Tibial nerve (tissue), 4 donors: ENCODE measurements at regions not wholly inside any gene's neighbourhood (a gene's known extent, or its start where the extent isn't known, plus 50 kb on each side); places are given as distances from the start of the nearest gene placed in this dataset.

Experiments
- DNase-seq, 2 donors: peaks; one replicate each; pipeline ENCODE4 v3.0.0-alpha.2; 2019; ENCODE audit warnings: low spot score in 2 of 2
- H3K27ac ChIP-seq, 4 donors: fragments of 200-600 bp; sonication (generic) in 3 of 4; one replicate each; pipeline ENCODE4 v1.5.1; 2017 to 2019; ENCODE audit warnings: mild to moderate bottlenecking in 1 of 4
- H3K27me3 ChIP-seq, 2 donors: fragments of 200-600 bp; sonication (generic) in 1 of 2; one replicate each; pipeline versions ENCODE4 v1.5.1 to v1.6.0; 2017 to 2019
- H3K36me3 ChIP-seq, 3 donors: fragments of 200-600 bp; sonication (generic); one replicate each; pipeline ENCODE4 v1.5.1; 2018 to 2019
- H3K4me1 ChIP-seq, 4 donors: fragments of 200-600 bp; sonication (generic) in 3 of 4; one replicate each; pipeline ENCODE4 v1.5.1; 2017 to 2019
- H3K4me3 ChIP-seq, 4 donors: fragments of 200-600 bp; sonication (generic) in 3 of 4; one replicate each; pipeline ENCODE4 v1.5.1; 2017 to 2019; ENCODE audit warnings: mild to moderate bottlenecking in 1 of 4, moderate library complexity in 1 of 4
- H3K9me3 ChIP-seq, 4 donors: fragments of 200-600 bp; sonication (generic) in 3 of 4; one replicate each; pipeline ENCODE4 v1.5.1; 2017 to 2019
- CTCF ChIP-seq, 5 experiments: fragments of 200-600 bp in 3 of 5; fragments of 450-650 bp in 2 of 5; sonication (generic) in 3 of 5; IDR thresholded peaks; one replicate each; pipeline ENCODE4 v1.5.1; 2016 to 2019; ENCODE audit warnings: antibody characterized with exemption in 5 of 5, mild to moderate bottlenecking in 3 of 5, moderate library complexity in 2 of 5
- EP300 ChIP-seq, 2 donors: sonication (generic); formaldehyde crosslinking; IDR thresholded peaks; one replicate each; pipeline ENCODE4 v1.6.1; 2017; ENCODE audit warnings: antibody characterized with exemption in 2 of 2, mild to moderate bottlenecking in 1 of 2
- POLR2A ChIP-seq, 2 donors: fragments of 450-650 bp; IDR thresholded peaks; one replicate each; pipeline ENCODE4 v1.6.1; 2017; ENCODE audit warnings: antibody characterized with exemption in 2 of 2, mild to moderate bottlenecking in 2 of 2, moderate library complexity in 2 of 2
- WGBS, 2 donors: methylation state at CpG; one replicate each; pipeline ENCODE4 v1.1.5; 2018; 5-methylcytosine and 5-hydroxymethylcytosine counted together

- no peak for TF ChIP-seq CTCF (IDR thresholded peaks at IDR 0.05)
- no peak for TF ChIP-seq POLR2A (IDR thresholded peaks at IDR 0.05)
- TF ChIP-seq EP300 (IDR thresholded peaks at IDR 0.05) = no peak
- Histone ChIP-seq H3K27ac (no peak overlapping the region), H3K36me3 (no peaks in the 10 kb centered on the region), H3K4me3 (no peak overlapping the region), H3K27me3 (no peaks in the 10 kb centered on the region), H3K4me1 (no peaks in the 10 kb centered on the region), H3K9me3 (no peaks in the 10 kb centered on the region)
- 76 to 90% methylated on average over 2 of the region's 2 CpGs for WGBS, 2 donors
- DNase-seq = no peak
These were observed 1149.1 kb upstream of the NRXN1 start for GRCh38 chr2:52181080-52181479.

GRCh38 chr2:52178845-52179244 lies 1146.9 kb upstream of the NRXN1 start:
- no peaks in the 10 kb centered on the region for H3K9me3 ChIP-seq
- 78 to 93% methylated on average over 1 of the region's 1 CpG for WGBS, 2 donors

GRCh38 chr2:52145005-52145404 lies 1113.1 kb upstream of the NRXN1 start:
- Histone ChIP-seq H3K27me3 (no peaks in the 10 kb centered on the region), H3K9me3 (no peaks in the 10 kb centered on the region), H3K4me3 (no peak overlapping the region), H3K4me1 (peaks cover 0 to 4% (median 0%) of the 10 kb centered on the region in 4 donors), H3K36me3 (no peaks in the 10 kb centered on the region), H3K27ac (no peak overlapping the region)
- DNase-seq = no peak
- TF ChIP-seq CTCF (IDR thresholded peaks at IDR 0.05) = no peak

More at GRCh38 chr2:52178845-52179244, 1146.9 kb upstream of the NRXN1 start:
- no peak for TF ChIP-seq CTCF (IDR thresholded peaks at IDR 0.05)
- TF ChIP-seq POLR2A (IDR thresholded peaks at IDR 0.05) = no peak
- no peak for TF ChIP-seq EP300 (IDR thresholded peaks at IDR 0.05)
- H3K4me1 ChIP-seq = no peaks in the 10 kb centered on the region
- no peak for DNase-seq
- H3K4me3 ChIP-seq = no peak overlapping the region
- no peaks in the 10 kb centered on the region for H3K27me3 ChIP-seq
- H3K27ac ChIP-seq = no peak overlapping the region
- H3K36me3 ChIP-seq = no peaks in the 10 kb centered on the region

- DNase-seq = no peak
- Histone ChIP-seq H3K27me3 (no peaks in the 10 kb centered on the region), H3K27ac (no peak overlapping the region), H3K9me3 (no peaks in the 10 kb centered on the region), H3K4me1 (peaks cover 0 to 4% (median 0%) of the 10 kb centered on the region in 4 donors), H3K36me3 (no peaks in the 10 kb centered on the region), H3K4me3 (no peak overlapping the region)
- WGBS, 2 donors = 47 to 55% methylated on average over 4 of the region's 4 CpGs
- no peak for TF ChIP-seq EP300 (IDR thresholded peaks at IDR 0.05)
These were observed 1112.7 kb upstream of the NRXN1 start for GRCh38 chr2:52144590-52144989.

- TF ChIP-seq EP300 (IDR thresholded peaks at IDR 0.05) (no peak), POLR2A (IDR thresholded peaks at IDR 0.05) (no peak), CTCF (IDR thresholded peaks at IDR 0.05) (no peak)
- 92 to 96% methylated on average over 1 of the region's 1 CpG for WGBS, 2 donors
- Histone ChIP-seq H3K27ac (no peak overlapping the region), H3K4me3 (no peak overlapping the region), H3K36me3 (no peaks in the 10 kb centered on the region), H3K4me1 (peaks cover 0 to 4% (median 0%) of the 10 kb centered on the region in 4 donors), H3K27me3 (no peaks in the 10 kb centered on the region), H3K9me3 (no peaks in the 10 kb centered on the region)
- no peak for DNase-seq
These were observed 1109.1 kb upstream of the NRXN1 start for GRCh38 chr2:52141076-52141475.

- no peak for DNase-seq
- H3K4me3 ChIP-seq = no peak overlapping the region
- no peak for TF ChIP-seq EP300 (IDR thresholded peaks at IDR 0.05)
- TF ChIP-seq CTCF (IDR thresholded peaks at IDR 0.05) = no peak
- no peak for TF ChIP-seq POLR2A (IDR thresholded peaks at IDR 0.05)
- no peak overlapping the region for H3K27ac ChIP-seq
- H3K9me3 ChIP-seq = no peaks in the 10 kb centered on the region
- no peaks in the 10 kb centered on the region for H3K27me3 ChIP-seq
- H3K4me1 ChIP-seq = no peaks in the 10 kb centered on the region
- no peaks in the 10 kb centered on the region for H3K36me3 ChIP-seq
These were observed 1107.3 kb upstream of the NRXN1 start for GRCh38 chr2:52139241-52139640.
